ENCODE measurements at regions not wholly inside any gene's neighbourhood (a gene's known extent, or its start where the extent isn't known, plus 50 kb on each side); places are given as distances from the start of the nearest gene placed in this dataset.
A peak's percentile ranks its signal among the peaks of the same experiment; 100 is the strongest.
"Not testable (repeated sequence)": the region's sequence is repeated elsewhere in the genome, so short reads cannot be mapped to it uniquely, and the experiment has no call there.

GRCh38 chr6:140486450-140487361, 1112.3 kb upstream of the CITED2 start:
- no peak for DNase-seq

- DNase-seq: peak in 1 of 2 experiments; percentile 16
Observed at GRCh38 chr6:140485740-140486449, 1111.4 kb upstream of the CITED2 start.

DNA sequence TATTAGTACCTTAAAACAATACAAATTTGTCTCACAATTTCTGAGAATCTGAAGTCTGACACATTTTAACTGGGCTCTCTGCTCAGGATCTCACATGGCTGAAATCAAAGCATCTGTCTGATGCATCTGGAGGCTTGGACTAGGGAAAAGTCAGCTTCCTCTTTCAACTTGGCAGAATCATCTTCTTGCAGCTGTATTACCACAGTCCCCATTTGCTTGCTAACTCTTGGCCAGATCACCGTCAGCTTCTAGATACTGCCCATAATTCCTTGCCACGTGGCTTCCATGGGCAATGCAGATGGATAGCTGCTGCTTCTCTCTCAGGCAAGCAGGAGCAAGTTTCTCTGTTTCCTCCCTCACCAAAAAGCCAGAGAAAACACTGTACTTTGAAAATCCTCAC, 1106.4 kb upstream of the CITED2 start:
- DNase-seq: no peak

GRCh38 chr6:140478631-140479030, 1104.2 kb upstream of the CITED2 start:
- no peak for DNase-seq

- no peak for DNase-seq
Observed at GRCh38 chr6:140475086-140475485, 1100.6 kb upstream of the CITED2 start.

DNA sequence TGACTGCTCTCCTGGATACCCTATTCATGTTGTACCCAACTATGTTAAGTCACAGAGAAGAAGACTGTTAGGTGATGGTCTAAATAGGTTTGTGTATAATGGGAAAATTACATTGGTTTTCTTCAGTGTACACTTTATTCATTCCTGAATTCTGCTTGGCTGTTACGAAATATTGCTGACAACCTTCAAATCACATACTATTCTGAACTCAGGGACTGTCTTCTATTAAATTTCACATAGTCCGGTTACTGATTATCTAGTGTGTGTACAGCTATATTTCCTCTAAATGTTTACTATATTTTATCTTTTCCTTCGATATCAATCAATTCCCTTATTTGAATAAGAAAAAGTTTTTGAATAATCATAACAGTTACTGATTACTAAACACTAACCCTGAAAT, 1090.3 kb upstream of the CITED2 start:
- no peak for DNase-seq

DNA sequence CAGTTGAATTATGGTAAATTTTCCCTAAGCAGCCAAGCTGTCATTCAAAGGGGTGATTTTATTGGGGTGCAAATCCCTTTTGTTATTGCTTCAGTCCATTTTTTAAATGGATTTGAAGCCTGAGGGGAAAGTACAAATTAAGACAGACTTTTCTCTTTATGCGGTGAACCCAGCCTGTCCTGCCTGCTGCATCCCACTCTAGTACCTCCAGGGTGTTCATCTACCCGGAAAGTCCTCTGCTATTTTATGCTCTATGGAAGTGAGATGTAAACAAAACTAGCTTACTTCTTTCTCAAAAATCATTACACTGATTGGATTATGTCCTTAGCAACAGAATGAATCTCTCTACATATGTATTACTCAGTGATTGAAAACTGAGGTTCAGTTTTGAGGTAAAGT, 1088.9 kb upstream of the CITED2 start:
- no peak for DNase-seq

- no peak for DNase-seq
Observed at GRCh38 chr6:140462453-140463311, 1088.2 kb upstream of the CITED2 start.

DNA sequence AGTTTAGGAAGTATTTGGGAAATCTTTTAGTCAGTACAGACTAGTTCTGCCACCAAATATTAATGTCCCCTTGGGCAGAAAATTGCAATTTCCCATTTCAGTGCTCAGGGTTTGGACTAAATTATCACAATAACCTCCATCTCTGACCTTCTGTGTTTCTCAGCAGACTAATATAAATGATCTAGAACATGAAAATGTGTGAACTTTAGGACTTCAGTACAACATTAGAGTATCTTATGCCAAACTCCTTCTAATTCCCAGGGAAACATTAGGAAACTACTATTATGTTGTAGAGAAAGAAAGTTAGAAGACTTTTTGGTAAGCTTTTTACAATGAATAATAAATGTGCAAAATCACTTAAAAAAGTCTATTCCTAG, 1087.6 kb upstream of the CITED2 start:
- no peak for DNase-seq

DNA sequence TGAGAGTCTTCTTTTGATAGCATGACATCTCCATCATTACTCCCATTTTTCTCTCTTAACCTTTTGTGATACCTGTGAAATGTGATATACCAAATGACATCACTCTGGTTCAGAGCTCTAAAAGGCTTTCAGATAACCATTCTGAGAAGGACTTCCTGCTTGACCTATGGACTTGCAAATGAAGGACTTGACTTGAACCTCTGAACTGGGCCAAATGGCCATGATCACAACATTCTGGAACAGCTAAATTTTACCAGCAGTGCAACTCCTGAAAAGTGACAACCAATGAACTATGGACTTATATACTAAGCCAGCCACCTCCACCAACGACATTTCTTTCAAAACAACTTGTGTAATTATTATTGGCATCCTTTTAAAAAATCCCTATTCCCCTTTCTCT, 1085.8 kb upstream of the CITED2 start:
- DNase-seq: no peak

- DNase-seq: peak; percentile 11 to 58
Observed at GRCh38 chr6:140459209-140459608, 1084.8 kb upstream of the CITED2 start.

DNA sequence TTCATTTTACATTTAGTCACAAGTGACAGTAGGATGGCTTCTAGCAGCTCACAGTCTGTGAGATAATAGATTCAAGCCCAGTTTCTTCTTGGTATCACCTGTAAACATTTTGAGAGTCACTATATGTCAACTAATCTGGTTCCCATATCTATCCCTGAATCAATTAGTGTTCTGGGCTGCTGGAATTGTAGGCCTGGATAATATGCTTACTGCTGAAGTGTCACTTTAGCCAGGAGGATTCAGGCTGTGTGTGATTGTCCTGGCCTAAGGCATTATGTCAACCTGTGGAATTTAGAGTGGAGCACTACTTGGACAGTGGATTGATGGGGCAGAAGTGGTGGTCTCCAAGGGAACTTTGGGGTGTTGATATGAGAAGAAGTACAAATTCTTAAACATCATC, 1071.8 kb upstream of the CITED2 start:
- DNase-seq: no peak

DNA sequence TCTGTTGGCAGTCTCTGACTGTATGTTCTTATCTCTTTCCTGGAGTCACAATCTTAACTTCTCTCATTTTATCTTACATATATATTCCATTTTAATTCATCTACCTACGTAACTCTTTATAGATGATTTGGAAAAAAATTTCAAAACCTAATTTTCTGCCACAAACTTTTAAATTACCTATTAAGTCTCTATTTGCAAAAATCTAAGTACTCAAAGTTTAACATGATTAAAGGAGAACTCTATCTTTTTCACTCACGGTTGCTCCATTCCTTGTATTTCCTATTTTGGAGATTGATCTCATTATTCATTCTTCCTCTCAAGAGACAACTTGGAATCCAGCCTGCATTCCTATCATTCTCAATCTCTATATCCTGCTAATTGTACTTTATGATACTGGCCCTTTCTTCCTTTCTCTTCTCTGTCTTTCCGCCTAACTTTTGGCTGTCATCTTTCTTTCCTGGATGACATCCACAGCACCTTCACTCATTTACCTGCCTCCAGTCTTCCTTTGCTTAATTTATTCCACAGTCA, 1071.1 kb upstream of the CITED2 start:
- no peak for DNase-seq

DNA sequence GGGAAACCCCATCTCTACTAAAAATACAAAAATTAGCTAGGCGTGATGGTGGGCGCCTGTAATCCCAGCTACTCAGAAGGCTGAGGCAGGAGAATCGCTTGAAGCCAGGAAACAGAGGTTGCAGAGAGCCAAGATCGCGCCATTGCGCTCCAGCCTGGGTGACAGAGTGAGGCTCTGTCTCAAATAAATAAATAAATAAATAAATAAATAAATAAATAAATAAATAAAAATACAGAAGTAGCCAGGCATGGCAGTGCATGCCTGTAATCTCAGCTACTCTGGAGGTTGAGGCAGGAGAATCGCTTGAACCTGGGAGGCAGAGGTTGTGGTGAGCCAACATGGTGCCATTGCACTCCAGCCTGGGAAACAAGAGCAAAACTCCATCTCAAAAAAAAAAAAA, 1068.7 kb upstream of the CITED2 start:
- not testable (repeated sequence) for DNase-seq

- DNase-seq: no peak
Observed at GRCh38 chr6:140441256-140441655, 1066.8 kb upstream of the CITED2 start.

DNA sequence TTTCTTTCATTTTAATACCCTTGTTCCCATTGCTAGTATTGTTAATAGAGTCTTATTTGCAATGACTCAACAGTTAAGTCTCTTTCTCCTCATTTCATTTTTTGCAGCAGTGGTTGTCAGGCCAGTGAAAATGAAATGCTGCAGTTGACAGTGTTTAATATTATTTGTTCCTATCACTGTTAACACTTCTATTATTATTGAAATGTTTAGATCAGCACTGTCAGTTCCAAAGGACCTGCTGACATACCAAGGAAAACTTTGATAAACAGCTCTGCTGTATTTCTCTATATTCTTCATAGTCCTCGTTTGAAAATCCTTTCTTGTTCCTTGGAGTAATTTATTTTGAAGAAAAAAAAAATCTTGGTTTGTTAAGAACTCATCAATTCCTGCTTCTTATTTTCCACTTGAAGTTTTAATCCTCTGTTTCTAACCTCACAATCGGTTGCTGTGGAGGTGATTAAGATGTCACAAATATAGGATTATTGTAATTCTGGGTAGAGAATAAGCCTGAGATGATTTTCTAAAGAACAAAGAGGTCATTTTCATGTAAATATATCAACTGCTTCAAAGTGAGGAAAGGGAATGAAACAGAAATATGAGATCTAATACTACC, 1065.9 kb upstream of the CITED2 start:
- DNase-seq: no peak

DNA sequence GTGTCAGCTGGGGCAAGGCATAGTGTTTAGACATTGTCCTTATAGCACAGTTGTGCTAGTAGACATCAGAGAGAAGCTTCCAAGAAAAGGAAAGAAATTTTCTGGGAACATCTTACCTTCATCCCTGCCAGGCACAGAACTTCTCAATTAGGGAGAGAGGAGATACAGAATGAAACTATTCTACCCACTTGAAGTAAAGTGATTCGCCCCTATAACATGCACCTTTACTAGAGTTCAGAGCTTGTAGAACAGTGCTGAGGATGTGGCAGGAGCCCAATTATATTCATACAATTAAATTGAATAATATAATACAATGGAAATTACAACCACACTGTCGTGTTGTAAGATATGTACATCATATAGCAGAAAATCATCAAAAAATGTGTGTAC, 1063.9 kb upstream of the CITED2 start:
- no peak for DNase-seq

DNA sequence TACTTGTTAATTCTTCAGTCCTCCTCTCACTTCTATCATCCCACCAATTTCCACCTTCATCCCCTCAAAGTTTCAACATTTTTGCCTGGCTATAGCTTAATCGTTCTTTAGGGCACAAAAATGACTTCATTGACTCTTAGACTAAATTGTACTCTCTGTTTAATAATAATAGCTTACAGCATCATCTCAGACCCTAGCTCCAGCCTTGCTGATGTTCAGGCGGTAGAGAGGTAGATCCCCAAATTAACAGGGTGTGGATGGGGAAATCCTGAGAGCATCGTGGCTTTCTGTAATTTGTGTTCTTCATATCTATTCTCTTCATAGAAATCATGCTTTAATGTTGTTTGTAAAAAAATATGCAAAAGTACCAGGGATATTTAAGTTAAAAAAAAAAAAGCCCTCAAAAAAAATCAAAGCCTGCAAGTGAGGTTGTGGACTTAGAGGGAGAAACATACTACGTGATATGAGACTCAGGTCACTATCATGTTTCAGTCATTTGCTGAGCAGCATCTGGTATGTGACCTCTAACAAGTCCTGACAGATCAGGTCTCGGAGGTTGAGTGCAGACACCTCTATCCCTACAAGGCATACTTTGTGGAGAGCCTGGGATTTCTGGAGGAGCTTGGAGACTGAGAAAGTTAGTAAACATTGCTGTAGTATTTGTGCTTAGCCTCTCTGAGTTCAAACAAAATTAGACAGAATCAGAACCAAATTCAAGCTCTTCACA, 1063.3 kb upstream of the CITED2 start:
- no peak for DNase-seq

DNA sequence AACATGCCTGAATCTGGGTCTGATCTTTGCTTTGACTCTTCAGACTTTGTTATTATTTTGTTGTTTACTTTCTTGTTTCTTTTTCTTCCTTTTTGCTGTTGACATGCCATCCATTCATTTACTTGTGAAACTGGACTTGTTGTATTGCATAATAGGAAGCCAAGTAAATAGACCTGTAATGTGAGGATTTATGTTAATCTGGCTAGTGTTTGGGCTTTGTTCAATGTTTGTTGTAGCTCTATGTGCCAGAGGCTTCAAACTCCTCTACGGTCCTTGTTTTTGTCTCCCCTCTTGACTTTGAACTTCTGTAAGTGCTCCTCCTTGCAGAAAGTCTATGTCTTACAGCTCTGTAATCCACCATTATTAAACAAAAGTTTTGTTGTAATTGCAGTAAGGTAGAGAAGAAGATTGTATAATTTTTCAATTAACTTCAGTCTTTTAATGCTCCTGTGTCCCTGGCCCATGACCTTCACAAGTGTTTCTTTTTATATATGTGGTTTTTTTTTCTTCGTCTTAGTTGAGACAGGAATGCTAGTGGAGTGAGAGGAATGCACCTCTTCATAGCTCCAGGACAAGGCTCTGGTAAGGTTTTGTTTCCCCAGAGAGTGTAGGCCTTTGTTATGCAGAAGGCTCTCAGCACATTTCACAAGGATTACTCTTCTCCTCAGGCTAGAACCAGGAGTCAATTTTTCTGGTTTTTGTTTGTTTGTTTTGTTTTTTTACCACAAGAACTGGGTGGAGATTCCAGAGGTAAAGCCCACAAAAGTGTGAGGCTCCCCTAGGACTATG, 1061.8 kb upstream of the CITED2 start:
- no peak for DNase-seq

GRCh38 chr6:140434761-140435160, 1060.3 kb upstream of the CITED2 start:
- no peak for DNase-seq

- no peak for DNase-seq
Observed at GRCh38 chr6:140433072-140433471, 1058.6 kb upstream of the CITED2 start.

All from SHP77 (cell line).